Progenitor cell of endocrine pancreas (in vitro differentiated cells): ENCODE measurements at regions not wholly inside any gene's neighbourhood (a gene's known extent, or its start where the extent isn't known, plus 50 kb on each side); places are given as distances from the start of the nearest gene placed in this dataset.

Experiments used
- DNase-seq: peaks from one replicate; pipeline ENCODE4 v3.0.0; 2021; ENCODE audit warnings: low spot score; ENCODE audit not compliant: unreplicated experiment
- H3K27ac Mint-ChIP-seq: 2 replicates; pipeline ENCODE4 v1.8.0; 2021; ENCODE audit warnings: mild to moderate bottlenecking, moderate library complexity, mixed read lengths
- H3K27me3 Mint-ChIP-seq: 2 replicates; pipeline ENCODE4 v1.8.0; 2021; ENCODE audit warnings: mixed read lengths
- H3K36me3 Mint-ChIP-seq: 2 replicates; pipeline ENCODE4 v1.8.0; 2022; ENCODE audit warnings: mixed read lengths; ENCODE audit not compliant: insufficient read depth
- H3K4me1 Mint-ChIP-seq: 2 replicates; pipeline ENCODE4 v1.8.0; 2021; ENCODE audit warnings: low read depth, mixed read lengths
- H3K4me3 Mint-ChIP-seq: 2 replicates; pipeline ENCODE4 v1.8.0; 2021; ENCODE audit warnings: low read depth, mild to moderate bottlenecking, moderate library complexity, mixed read lengths
- H3K9me3 Mint-ChIP-seq: 2 replicates; pipeline ENCODE4 v1.8.0; 2021; ENCODE audit warnings: low read depth, mixed read lengths
- TF ChIP-seq, protein P1 (sequence below): fragments of 200-600 bp; sonication (generic); IDR thresholded peaks from one replicate; pipeline ENCODE4 v1.5.0; 2021; ENCODE audit warnings: antibody characterized with exemption, mild to moderate bottlenecking; ENCODE audit not compliant: unreplicated experiment

DNA sequence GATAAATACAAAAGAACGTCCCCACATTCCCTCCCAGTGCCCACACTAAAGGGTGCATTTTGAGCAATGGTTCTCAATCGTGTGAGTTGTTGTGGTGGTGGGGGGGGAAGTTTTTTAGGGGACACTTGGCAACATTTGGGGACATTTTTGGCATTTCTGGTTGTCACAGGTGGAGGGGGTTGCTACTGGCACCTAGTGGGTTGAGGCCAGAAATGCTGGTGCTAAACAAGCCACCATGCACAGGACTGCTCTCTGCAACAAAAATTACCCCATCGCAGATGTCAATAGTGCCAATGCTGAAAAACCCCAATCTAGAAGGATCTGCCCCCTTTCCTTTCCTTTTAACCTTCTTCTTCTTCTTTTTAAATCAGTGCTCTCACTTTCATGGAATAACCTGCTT, 453.3 kb downstream of the TSHZ3 start:
- no peaks in the 10 kb centered on the region for H3K4me1 Mint-ChIP-seq
- H3K27ac Mint-ChIP-seq = no peak overlapping the region
- no peak overlapping the region for H3K4me3 Mint-ChIP-seq
- no peaks in the 10 kb centered on the region for H3K36me3 Mint-ChIP-seq
- DNase-seq = no peak
- peaks cover 6% of the 10 kb centered on the region for H3K27me3 Mint-ChIP-seq
- no peaks in the 10 kb centered on the region for H3K9me3 Mint-ChIP-seq
- TF ChIP-seq, protein P1, sequence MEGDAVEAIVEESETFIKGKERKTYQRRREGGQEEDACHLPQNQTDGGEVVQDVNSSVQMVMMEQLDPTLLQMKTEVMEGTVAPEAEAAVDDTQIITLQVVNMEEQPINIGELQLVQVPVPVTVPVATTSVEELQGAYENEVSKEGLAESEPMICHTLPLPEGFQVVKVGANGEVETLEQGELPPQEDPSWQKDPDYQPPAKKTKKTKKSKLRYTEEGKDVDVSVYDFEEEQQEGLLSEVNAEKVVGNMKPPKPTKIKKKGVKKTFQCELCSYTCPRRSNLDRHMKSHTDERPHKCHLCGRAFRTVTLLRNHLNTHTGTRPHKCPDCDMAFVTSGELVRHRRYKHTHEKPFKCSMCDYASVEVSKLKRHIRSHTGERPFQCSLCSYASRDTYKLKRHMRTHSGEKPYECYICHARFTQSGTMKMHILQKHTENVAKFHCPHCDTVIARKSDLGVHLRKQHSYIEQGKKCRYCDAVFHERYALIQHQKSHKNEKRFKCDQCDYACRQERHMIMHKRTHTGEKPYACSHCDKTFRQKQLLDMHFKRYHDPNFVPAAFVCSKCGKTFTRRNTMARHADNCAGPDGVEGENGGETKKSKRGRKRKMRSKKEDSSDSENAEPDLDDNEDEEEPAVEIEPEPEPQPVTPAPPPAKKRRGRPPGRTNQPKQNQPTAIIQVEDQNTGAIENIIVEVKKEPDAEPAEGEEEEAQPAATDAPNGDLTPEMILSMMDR = peak; percentile 11

DNA sequence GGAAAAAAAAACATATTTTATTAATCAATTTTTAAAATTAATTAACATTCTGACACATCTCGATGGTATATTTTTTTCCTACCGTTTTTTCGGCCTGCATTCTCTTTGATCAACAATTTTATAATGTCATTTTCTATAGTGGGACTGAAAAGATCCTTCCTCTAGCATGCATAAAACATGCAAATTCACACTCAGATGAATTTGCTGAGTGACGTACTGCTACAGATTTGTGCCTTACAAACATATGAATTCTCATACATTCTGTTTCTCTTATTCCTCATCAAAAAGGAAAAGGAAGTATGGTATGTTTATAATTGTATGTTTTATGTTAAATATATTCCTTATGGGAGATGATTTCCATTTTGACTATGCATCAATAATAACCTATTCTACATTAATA, 458.2 kb downstream of the TSHZ3 start:
- H3K4me3 Mint-ChIP-seq = no peak overlapping the region
- no peaks in the 10 kb centered on the region for H3K36me3 Mint-ChIP-seq
- TF ChIP-seq, protein P1 = no peak
- H3K27me3 Mint-ChIP-seq = peaks cover 12% of the 10 kb centered on the region
- no peak overlapping the region for H3K27ac Mint-ChIP-seq
- H3K9me3 Mint-ChIP-seq = no peaks in the 10 kb centered on the region
- no peaks in the 10 kb centered on the region for H3K4me1 Mint-ChIP-seq
- no peak for DNase-seq

DNA sequence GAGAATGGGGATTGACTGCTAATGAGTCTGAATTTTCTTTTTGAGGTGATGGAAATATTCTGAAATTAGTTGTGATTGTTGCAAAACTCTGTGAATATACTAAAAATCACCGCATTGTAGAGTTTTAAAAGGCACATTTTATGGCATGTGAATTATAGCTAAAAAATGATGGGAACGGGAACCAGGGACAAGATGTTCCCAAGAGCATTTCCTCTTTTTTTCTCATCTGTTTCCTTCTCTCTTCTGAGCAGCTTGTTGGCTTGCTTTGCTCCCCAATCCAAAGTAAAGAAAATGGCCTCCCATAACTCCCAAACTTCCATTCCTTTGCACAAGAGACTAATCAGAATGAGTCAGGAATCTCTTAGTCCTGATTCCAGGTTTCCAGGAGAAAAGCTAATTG, 459.2 kb downstream of the TSHZ3 start:
- Mint-ChIP-seq H3K27me3 (peaks cover 12% of the 10 kb centered on the region), H3K4me3 (no peak overlapping the region), H3K36me3 (no peaks in the 10 kb centered on the region), H3K9me3 (no peaks in the 10 kb centered on the region), H3K4me1 (no peaks in the 10 kb centered on the region), H3K27ac (no peak overlapping the region)
- TF ChIP-seq, protein P1 = no peak
- no peak for DNase-seq

DNA sequence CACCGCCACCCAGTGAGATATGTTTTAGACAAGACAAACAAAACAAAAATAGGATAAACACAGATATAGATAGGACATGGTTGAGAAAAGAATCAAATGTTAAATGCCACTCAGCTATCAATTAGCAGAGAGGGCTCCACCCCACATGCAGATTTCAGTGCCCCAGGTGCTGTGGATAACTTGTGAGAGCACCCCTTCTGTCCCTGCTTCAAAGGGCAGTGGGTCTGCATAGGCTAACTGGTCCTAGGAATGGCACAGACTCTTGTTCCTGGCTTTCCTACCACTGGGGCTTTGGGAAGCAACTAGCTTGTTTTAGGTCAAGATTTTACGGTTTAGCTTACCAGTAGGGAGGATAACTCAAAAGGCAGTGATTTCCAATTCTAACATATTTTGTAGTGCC, 460.3 kb downstream of the TSHZ3 start:
- TF ChIP-seq, protein P1 = no peak
- H3K4me3 Mint-ChIP-seq = no peak overlapping the region
- H3K27ac Mint-ChIP-seq = no peak overlapping the region
- no peaks in the 10 kb centered on the region for H3K36me3 Mint-ChIP-seq
- no peaks in the 10 kb centered on the region for H3K4me1 Mint-ChIP-seq
- no peaks in the 10 kb centered on the region for H3K9me3 Mint-ChIP-seq
- no peak for DNase-seq
- peaks cover 12% of the 10 kb centered on the region for H3K27me3 Mint-ChIP-seq

DNA sequence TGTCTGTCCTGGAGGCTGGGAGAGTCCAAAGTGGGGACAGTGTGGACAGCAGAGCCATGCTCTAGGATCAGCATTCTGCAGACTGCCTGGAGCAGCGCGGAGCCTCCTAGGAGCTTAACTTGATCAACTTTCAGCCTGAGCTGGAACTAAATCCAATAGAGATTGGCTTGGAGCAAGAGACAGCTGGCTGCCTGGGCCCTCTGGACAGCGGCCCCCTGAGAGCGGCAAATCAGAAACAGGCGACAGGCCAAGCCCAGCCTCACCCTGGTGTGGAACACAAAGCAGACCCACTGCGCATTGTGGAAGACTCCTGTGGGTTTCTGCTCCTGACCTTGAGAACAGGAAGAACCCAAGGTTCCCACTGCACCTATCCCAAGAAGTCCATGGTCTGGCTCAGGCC, 462.2 kb downstream of the TSHZ3 start:
- Mint-ChIP-seq H3K27me3 (peaks cover 10% of the 10 kb centered on the region), H3K36me3 (no peaks in the 10 kb centered on the region), H3K9me3 (no peaks in the 10 kb centered on the region), H3K4me1 (no peaks in the 10 kb centered on the region), H3K27ac (no peak overlapping the region), H3K4me3 (no peak overlapping the region)
- TF ChIP-seq, protein P1 = no peak
- DNase-seq = no peak
